SK-N-SH (cell line): ENCODE measurements at regions not wholly inside any gene's neighbourhood (a gene's known extent, or its start where the extent isn't known, plus 50 kb on each side); places are given as distances from the start of the nearest gene placed in this dataset.
"Not testable (repeated sequence)": the region's sequence is repeated elsewhere in the genome, so short reads cannot be mapped to it uniquely, and the experiment has no call there.

Source experiments
- CTCF ChIA-PET: fragments of 300-600, 350-600 bp; formaldehyde crosslinking; extraction: SDS; loops from one replicate; lab custom pipeline; 2021; lab: Yijun Ruan, JAX
- POLR2A ChIA-PET: fragments of 350-600 bp; sonication (Branson Sonifier 250); formaldehyde crosslinking; extraction: SDS; loops from one replicate; lab custom pipeline; 2020; ENCODE audit warnings: antibody characterized with exemption, inconsistent platforms; lab: Yijun Ruan, JAX
- DNase-seq: peaks from one replicate; pipeline ENCODE4 v3.0.0; 2012
- H2AFZ ChIP-seq: fragments of 200-600 bp; sonication (generic); 2 replicates; pipeline ENCODE4 v1.8.1; 2016; ENCODE audit warnings: antibody characterized with exemption, mild to moderate bottlenecking, low read depth
- H3F3A ChIP-seq: fragments of 200-600 bp; sonication (generic); replicated peaks from 2 replicates; pipeline ENCODE3; 2016; ENCODE audit warnings: antibody characterized with exemption, mild to moderate bottlenecking; ENCODE audit not compliant: insufficient read depth
- H3K27ac ChIP-seq, 2 experiments: fragments of 200-500 bp in 1 of 2; fragments of 200-600 bp in 1 of 2; sonication (Bioruptor generic) in 1 of 2; sonication (generic), shearing (Covaris generic) in 1 of 2; 2 replicates each; pipeline versions ENCODE4 v1.5.1 to v1.6.1; 2014 to 2016; ENCODE audit warnings: low read depth in 2 of 2, inconsistent platforms in 1 of 2, low read length in 1 of 2, mild to moderate bottlenecking in 1 of 2, mixed read lengths in 1 of 2
- H3K27me3 ChIP-seq: fragments of 200-600 bp; sonication (generic), shearing (Covaris generic); 2 replicates; pipeline ENCODE4 v1.6.1; 2016; ENCODE audit warnings: mixed run types; ENCODE audit not compliant: insufficient read depth
- H3K36me3 ChIP-seq, 2 experiments: fragments of 200-500 bp in 1 of 2; fragments of 200-600 bp in 1 of 2; sonication (Bioruptor generic) in 1 of 2; sonication (generic) in 1 of 2; replicated peaks in 1 of 2; 2 replicates each; pipeline versions ENCODE3 to v1.5.1; 2014 to 2016; ENCODE audit warnings: low read length in 1 of 2, mild to moderate bottlenecking in 1 of 2; ENCODE audit not compliant: insufficient read depth in 2 of 2, control insufficient read depth in 1 of 2
- H3K4me1 ChIP-seq, 2 experiments: fragments of 200-500 bp in 1 of 2; fragments of 200-600 bp in 1 of 2; sonication (Bioruptor generic) in 1 of 2; sonication (generic), shearing (Covaris generic) in 1 of 2; 2 replicates each; pipeline versions ENCODE4 v1.5.1 to v1.6.1; 2014 to 2016; ENCODE audit warnings: low read depth in 1 of 2, low read length in 1 of 2, mixed run types in 1 of 2; ENCODE audit not compliant: insufficient read depth in 2 of 2, control insufficient read depth in 1 of 2
- H3K4me2 ChIP-seq: fragments of 200-600 bp; sonication (generic), shearing (Covaris generic); 2 replicates; pipeline ENCODE4 v1.6.1; 2017; ENCODE audit warnings: mixed run types
- H3K4me3 ChIP-seq, 2 experiments: fragments of 200-500 bp in 1 of 2; fragments of 200-600 bp in 1 of 2; sonication (Bioruptor generic) in 1 of 2; sonication (generic), shearing (Covaris generic) in 1 of 2; 2 replicates each; pipeline versions ENCODE4 v1.5.1 to v1.8.1; 2014 to 2016; ENCODE audit warnings: low read depth in 2 of 2, inconsistent platforms in 1 of 2, low read length in 1 of 2, mild to moderate bottlenecking in 1 of 2, mixed read lengths in 1 of 2, moderate library complexity in 1 of 2
- H3K79me2 ChIP-seq: fragments of 200-600 bp; sonication (generic); 2 replicates; pipeline ENCODE4 v1.8.1; 2017; ENCODE audit warnings: mild to moderate bottlenecking; ENCODE audit not compliant: insufficient read depth
- H3K9ac ChIP-seq: fragments of 200-600 bp; sonication (generic); 2 replicates; pipeline ENCODE4 v1.6.1; 2017; ENCODE audit warnings: mixed run types
- H3K9me2 ChIP-seq: fragments of 200-600 bp; sonication (generic); 2 replicates; pipeline ENCODE4 v1.6.1; 2017; ENCODE audit warnings: mixed run types
- H3K9me3 ChIP-seq: fragments of 200-600 bp; sonication (generic); 2 replicates; pipeline ENCODE4 v1.6.1; 2017; ENCODE audit warnings: mixed run types, mild to moderate bottlenecking, moderate library complexity
- H4K20me1 ChIP-seq: fragments of 200-600 bp; sonication (generic); 2 replicates; pipeline ENCODE4 v1.6.1; 2017; ENCODE audit warnings: mild to moderate bottlenecking, mixed run types; ENCODE audit not compliant: insufficient read depth
- NRF1 ChIP-seq: IDR thresholded peaks from 2 replicates; pipeline ENCODE4 v1.6.1; 2012; ENCODE audit warnings: low read depth, mild to moderate bottlenecking, low read length
- SMC3 ChIP-seq: IDR thresholded peaks from 2 replicates; pipeline ENCODE4 v1.6.1; 2012; ENCODE audit warnings: low read depth, low read length, improper control_type of control experiment
- WGBS: methylation state at CpG from one replicate; pipeline ENCODE4 v1.1.6; 2017; ENCODE audit warnings: low lambda C conversion rate; 5-methylcytosine and 5-hydroxymethylcytosine counted together
- TF ChIP-seq, protein P1 (sequence below): IDR thresholded peaks from 2 replicates; pipeline ENCODE4 v1.4.0; 2012; ENCODE audit warnings: low read depth, borderline replicate concordance
- TF ChIP-seq, protein P2 (sequence below): fragments of 200-600 bp; sonication (generic); IDR thresholded peaks from 2 replicates; pipeline ENCODE4 v1.6.1; 2017; ENCODE audit warnings: antibody characterized with exemption, mild to moderate bottlenecking, moderate library complexity
- TF ChIP-seq, protein P3 (sequence below): IDR thresholded peaks from 2 replicates; pipeline ENCODE4 v1.4.0; 2012; ENCODE audit warnings: low read depth, borderline replicate concordance

DNA sequence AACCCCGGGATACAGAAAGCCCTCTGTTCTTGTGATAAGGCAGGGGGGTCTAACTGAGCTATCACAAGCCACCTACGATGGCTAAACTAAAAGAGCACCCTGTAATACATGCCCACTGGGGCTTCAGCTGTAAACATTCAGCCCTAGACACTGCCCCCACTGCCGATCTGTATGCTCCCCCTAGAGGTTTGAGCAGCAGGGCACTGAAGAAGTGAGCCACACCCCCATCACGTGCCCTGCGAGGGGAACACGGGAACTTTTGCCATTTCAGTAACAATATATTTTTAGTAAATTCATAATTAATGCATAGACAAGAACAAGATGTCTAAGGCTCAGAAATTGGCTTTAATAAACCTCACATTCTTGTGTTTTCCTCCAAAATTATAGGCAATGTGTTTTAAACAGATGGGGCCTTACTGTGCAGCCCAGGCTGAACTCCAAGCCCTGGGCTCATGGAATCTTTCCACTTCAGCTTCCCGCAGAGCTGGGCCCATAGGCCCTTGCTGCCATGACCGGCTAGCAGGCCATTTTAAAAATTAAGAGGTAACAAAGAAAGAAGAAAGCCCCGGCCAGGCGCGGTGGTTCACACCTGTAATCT lies 235.3 kb upstream of the SFRP2 start:
- Histone ChIP-seq H3K4me2 (peak overlapping the region; percentile 28; the same call in 1 of the 2 replicates), H3F3A (no peaks in the 10 kb centered on the region), H3K27me3 (peaks cover 24% of the 10 kb centered on the region), H3K4me1 (no peaks in the 10 kb centered on the region), H3K36me3 (no peaks in the 10 kb centered on the region), H3K9me3 (no peaks in the 10 kb centered on the region), H3K9me2 (no peaks in the 10 kb centered on the region), H3K4me3 (peak overlapping the region in 1 of 2 experiments; percentile 35; a peak in 1 of 4 replicates), H3K79me2 (no peaks in the 10 kb centered on the region), H3K9ac (no peak overlapping the region), H4K20me1 (no peaks in the 10 kb centered on the region), H3K27ac (no peak overlapping the region), H2AFZ (no peak overlapping the region)
- WGBS = 10% methylated on average over 11 of the region's 11 CpGs
- POLR2A ChIA-PET = no interaction called here
- DNase-seq = no peak
- CTCF ChIA-PET = no interaction called here
- TF ChIP-seq, protein P1, sequence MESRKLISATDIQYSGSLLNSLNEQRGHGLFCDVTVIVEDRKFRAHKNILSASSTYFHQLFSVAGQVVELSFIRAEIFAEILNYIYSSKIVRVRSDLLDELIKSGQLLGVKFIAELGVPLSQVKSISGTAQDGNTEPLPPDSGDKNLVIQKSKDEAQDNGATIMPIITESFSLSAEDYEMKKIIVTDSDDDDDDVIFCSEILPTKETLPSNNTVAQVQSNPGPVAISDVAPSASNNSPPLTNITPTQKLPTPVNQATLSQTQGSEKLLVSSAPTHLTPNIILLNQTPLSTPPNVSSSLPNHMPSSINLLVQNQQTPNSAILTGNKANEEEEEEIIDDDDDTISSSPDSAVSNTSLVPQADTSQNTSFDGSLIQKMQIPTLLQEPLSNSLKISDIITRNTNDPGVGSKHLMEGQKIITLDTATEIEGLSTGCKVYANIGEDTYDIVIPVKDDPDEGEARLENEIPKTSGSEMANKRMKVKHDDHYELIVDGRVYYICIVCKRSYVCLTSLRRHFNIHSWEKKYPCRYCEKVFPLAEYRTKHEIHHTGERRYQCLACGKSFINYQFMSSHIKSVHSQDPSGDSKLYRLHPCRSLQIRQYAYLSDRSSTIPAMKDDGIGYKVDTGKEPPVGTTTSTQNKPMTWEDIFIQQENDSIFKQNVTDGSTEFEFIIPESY = no peak
- TF ChIP-seq NRF1 (no peak), SMC3 (no peak)
- TF ChIP-seq, protein P2, sequence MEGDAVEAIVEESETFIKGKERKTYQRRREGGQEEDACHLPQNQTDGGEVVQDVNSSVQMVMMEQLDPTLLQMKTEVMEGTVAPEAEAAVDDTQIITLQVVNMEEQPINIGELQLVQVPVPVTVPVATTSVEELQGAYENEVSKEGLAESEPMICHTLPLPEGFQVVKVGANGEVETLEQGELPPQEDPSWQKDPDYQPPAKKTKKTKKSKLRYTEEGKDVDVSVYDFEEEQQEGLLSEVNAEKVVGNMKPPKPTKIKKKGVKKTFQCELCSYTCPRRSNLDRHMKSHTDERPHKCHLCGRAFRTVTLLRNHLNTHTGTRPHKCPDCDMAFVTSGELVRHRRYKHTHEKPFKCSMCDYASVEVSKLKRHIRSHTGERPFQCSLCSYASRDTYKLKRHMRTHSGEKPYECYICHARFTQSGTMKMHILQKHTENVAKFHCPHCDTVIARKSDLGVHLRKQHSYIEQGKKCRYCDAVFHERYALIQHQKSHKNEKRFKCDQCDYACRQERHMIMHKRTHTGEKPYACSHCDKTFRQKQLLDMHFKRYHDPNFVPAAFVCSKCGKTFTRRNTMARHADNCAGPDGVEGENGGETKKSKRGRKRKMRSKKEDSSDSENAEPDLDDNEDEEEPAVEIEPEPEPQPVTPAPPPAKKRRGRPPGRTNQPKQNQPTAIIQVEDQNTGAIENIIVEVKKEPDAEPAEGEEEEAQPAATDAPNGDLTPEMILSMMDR = peak; percentile 47
- TF ChIP-seq, protein P3, sequence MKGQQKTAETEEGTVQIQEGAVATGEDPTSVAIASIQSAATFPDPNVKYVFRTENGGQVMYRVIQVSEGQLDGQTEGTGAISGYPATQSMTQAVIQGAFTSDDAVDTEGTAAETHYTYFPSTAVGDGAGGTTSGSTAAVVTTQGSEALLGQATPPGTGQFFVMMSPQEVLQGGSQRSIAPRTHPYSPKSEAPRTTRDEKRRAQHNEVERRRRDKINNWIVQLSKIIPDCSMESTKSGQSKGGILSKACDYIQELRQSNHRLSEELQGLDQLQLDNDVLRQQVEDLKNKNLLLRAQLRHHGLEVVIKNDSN = peak; percentile 60; the same call in 1 of the 2 replicates

DNA sequence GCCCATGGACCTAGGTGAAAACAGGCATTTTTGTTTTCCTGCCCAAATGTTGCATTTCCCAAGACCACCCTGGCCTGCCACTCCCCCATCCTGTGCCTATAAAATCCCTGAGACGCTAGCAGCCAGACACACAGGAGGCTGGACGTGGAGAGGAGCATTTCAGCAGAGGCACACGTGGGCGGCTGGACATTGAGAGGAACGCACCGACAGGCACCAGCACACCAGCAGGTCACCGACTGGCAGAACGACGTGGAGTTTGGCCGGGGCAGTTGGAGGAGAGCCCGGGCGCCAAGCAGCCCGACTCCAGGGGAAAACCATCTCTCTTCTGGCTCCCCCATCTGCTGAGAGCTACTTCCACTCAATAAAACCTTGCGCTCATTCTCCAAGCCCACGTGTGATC lies 234.8 kb upstream of the SFRP2 start:
- H3K79me2 ChIP-seq, H3F3A ChIP-seq, POLR2A ChIA-PET, H3K9me3 ChIP-seq, H2AFZ ChIP-seq, DNase-seq, H4K20me1 ChIP-seq, H3K9me2 ChIP-seq, H3K27ac ChIP-seq, H3K36me3 ChIP-seq, H3K9ac ChIP-seq, H3K4me1 ChIP-seq: not testable (repeated sequence)
- peaks cover 26% of the 10 kb centered on the region for H3K27me3 ChIP-seq
- WGBS = 11% methylated on average over 15 of the region's 15 CpGs
- peak overlapping the region in 1 of 2 experiments; percentile 35; a peak in 1 of 4 replicates for H3K4me3 ChIP-seq
- CTCF ChIA-PET = interaction anchor here (1.0 kb wide), 1 partner anchor 203 kb away, joined by 5 read pairs; no protein-coding TSS in a partner anchor
- H3K4me2 ChIP-seq = peak overlapping the region; percentile 28; the same call in 1 of the 2 replicates
